ENCODE measurements at regions not wholly inside any gene's neighbourhood (a gene's known extent, or its start where the extent isn't known, plus 50 kb on each side); places are given as distances from the start of the nearest gene placed in this dataset.

DNA sequence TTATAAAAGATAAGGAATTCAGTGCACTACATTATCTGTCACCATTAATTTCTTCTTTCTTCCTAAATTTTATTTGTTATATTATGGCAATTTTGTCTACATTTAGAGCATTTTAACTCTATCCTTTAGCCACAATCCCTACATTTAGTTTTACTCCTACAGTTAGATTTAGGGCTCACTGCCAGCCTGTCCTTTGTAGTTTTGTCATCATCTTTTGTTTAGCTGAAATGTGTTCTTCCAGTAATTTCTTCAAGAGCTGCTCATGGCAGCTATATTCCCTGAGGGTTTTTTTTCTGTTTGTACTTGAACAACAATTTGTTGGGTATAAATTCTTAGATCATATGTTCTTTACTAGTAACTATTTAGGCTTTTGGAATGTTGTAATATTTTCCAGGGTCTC lies 72.7 kb upstream of the B3GAT2 start:
- no peaks in the 10 kb centered on the region for H3K9me3 ChIP-seq
- H3K27ac ChIP-seq = no peak overlapping the region
- ATAC-seq (no peak), FAIRE-seq (no peak), DNase-seq (ENCODE audit: low read depth in 1 of 2, low spot score in 1 of 2) (no peak)
- no peaks in the 10 kb centered on the region for H3K4me1 ChIP-seq
- TF ChIP-seq FOXS1 (CRISPR knock-in tag; IDR thresholded peaks at IDR 0.05) (no peak), ZC3H11A (IDR thresholded peaks at IDR 0.05) (no peak), HDAC2 (IDR thresholded peaks at IDR 0.05) (no peak), NFE2L2 (conservative IDR thresholded peaks at IDR 0.05; ENCODE audit: low read length) (no peak)
- ChIA-PET CTCF (no interaction called here), POLR2A (no interaction called here)
- no peak overlapping the region for H3K4me2 ChIP-seq
- H3K4me3 ChIP-seq = no peak overlapping the region

DNA sequence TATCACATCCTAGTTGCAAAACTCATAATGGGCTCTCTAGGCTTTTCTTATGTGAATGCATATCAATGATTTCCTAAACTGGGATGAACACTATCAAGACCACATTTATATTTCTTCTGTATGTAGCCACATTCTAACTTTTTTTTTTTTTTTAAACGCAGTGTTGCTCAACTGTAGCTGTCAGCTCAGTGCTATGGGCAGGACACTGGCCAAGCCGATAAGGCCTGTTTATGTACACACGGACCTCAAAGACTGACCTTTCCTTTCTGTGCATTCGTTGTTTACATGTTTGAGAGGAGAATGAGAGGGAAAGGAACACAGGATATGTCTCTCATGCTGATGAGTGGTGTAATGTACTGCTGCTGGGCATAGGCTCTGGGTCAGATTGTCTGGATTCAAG lies 75.1 kb upstream of the B3GAT2 start:
- Histone ChIP-seq H3K4me1 (no peaks in the 10 kb centered on the region), H3K27ac (no peak overlapping the region), H3K4me3 (no peak overlapping the region), H3K4me2 (no peak overlapping the region), H3K9me3 (no peaks in the 10 kb centered on the region)
- CTCF ChIA-PET = no interaction called here
- ATAC-seq (no peak), DNase-seq (ENCODE audit: low read depth in 1 of 2, low spot score in 1 of 2) (no peak), FAIRE-seq (no peak)
- 22% methylated on average over 4 of the region's 4 CpGs for WGBS (ENCODE audit: missing lambda C conversion rate)
- POLR2A ChIA-PET = no interaction called here
- TF ChIP-seq ZFP36 (IDR thresholded peaks at IDR 0.05; ENCODE audit: borderline replicate concordance, partially characterized antibody) (no peak), SMC3 (IDR thresholded peaks at IDR 0.05) (no peak)
- TF ChIP-seq, protein P1, sequence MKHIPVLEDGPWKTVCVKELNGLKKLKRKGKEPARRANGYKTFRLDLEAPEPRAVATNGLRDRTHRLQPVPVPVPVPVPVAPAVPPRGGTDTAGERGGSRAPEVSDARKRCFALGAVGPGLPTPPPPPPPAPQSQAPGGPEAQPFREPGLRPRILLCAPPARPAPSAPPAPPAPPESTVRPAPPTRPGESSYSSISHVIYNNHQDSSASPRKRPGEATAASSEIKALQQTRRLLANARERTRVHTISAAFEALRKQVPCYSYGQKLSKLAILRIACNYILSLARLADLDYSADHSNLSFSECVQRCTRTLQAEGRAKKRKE (CRISPR knock-in tag; IDR thresholded peaks at IDR 0.05; ENCODE audit: low read depth) = no peak

DNA sequence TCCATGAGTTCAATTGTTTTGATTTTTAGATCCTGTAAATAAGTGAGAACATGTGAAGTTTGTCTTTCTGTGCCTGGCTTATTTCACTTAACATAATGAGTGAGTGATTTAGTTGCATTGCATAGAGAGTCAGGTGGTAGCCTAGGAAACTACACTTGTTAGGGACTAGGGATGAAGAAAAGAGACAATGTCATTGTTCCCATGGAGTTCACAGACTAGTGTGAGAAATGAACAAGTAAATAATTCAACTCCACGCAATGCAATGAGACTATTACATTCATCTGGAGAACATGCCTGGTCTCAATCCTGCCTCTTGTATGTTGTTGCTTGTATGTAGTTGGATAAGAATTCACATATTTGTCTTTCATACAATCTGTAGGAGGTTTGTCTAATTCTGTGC lies 76.3 kb upstream of the B3GAT2 start:
- FAIRE-seq (no peak), ATAC-seq (no peak), DNase-seq (ENCODE audit: low read depth in 1 of 2, low spot score in 1 of 2) (no peak)
- CTCF ChIA-PET = no interaction called here
- 80% methylated on average over 1 of the region's 1 CpG for WGBS (ENCODE audit: missing lambda C conversion rate)
- Histone ChIP-seq H3K27ac (no peak overlapping the region), H3K4me1 (no peaks in the 10 kb centered on the region), H3K9me3 (no peaks in the 10 kb centered on the region), H3K4me3 (no peak overlapping the region), H3K4me2 (no peak overlapping the region)
- POLR2A ChIA-PET = no interaction called here
- TF ChIP-seq JUN (IDR thresholded peaks at IDR 0.05) (no peak), ZFP36 (IDR thresholded peaks at IDR 0.05; ENCODE audit: borderline replicate concordance, partially characterized antibody) (no peak), ESRRA (IDR thresholded peaks at IDR 0.05; ENCODE audit: borderline replicate concordance, low read length) (no peak), CBX2 (IDR thresholded peaks at IDR 0.05; ENCODE audit: borderline replicate concordance, low read depth) (no peak), MYC (IDR thresholded peaks at IDR 0.05; ENCODE audit: borderline replicate concordance, low read length) (no peak), NR3C1 (IDR thresholded peaks at IDR 0.05) (no peak), HOXB5 (CRISPR knock-in tag; IDR thresholded peaks at IDR 0.05) (no peak), NPAS2 (CRISPR knock-in tag; IDR thresholded peaks at IDR 0.05; ENCODE audit: borderline replicate concordance) (no peak), ZSCAN20 (CRISPR knock-in tag; IDR thresholded peaks at IDR 0.05) (no peak), KDM1A (IDR thresholded peaks at IDR 0.05; ENCODE audit: low read depth) (no peak), MAZ (IDR thresholded peaks at IDR 0.05; ENCODE audit: borderline replicate concordance, low read depth, low read length) (no peak), NFE2L2 (conservative IDR thresholded peaks at IDR 0.05; ENCODE audit: low read length) (no peak), KDM5A (IDR thresholded peaks at IDR 0.05) (no peak)
- TF ChIP-seq, protein P2, sequence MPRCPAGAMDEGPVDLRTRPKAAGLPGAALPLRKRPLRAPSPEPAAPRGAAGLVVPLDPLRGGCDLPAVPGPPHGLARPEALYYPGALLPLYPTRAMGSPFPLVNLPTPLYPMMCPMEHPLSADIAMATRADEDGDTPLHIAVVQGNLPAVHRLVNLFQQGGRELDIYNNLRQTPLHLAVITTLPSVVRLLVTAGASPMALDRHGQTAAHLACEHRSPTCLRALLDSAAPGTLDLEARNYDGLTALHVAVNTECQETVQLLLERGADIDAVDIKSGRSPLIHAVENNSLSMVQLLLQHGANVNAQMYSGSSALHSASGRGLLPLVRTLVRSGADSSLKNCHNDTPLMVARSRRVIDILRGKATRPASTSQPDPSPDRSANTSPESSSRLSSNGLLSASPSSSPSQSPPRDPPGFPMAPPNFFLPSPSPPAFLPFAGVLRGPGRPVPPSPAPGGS (IDR thresholded peaks at IDR 0.05) = no peak
- TF ChIP-seq, protein P3, sequence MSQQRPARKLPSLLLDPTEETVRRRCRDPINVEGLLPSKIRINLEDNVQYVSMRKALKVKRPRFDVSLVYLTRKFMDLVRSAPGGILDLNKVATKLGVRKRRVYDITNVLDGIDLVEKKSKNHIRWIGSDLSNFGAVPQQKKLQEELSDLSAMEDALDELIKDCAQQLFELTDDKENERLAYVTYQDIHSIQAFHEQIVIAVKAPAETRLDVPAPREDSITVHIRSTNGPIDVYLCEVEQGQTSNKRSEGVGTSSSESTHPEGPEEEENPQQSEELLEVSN (IDR thresholded peaks at IDR 0.05; ENCODE audit: borderline replicate concordance, low read depth) = no peak

DNA sequence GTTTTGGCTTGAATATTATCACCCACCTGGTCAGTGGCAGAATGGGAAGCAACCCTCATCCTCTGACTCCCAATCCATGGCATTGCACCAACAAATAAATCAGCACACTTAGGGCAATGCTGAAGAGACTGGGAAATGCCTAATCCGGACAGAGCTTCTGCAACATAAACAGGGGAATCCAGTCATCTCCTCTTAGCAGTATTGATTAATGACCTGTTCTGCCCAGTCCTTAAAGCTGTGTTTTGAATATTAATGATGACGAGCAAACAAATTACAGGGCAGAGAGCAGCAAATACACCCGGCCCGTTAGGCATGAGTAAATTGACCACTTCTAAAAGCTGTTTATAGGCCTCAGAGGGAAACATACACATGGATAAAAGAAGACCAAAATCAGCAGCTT lies 77.0 kb upstream of the B3GAT2 start:
- Histone ChIP-seq H3K4me1 (no peaks in the 10 kb centered on the region), H3K4me2 (no peak overlapping the region), H3K4me3 (no peak overlapping the region), H3K27ac (no peak overlapping the region), H3K9me3 (no peaks in the 10 kb centered on the region)
- DNase-seq (ENCODE audit: low read depth in 1 of 2, low spot score in 1 of 2) (no peak), ATAC-seq (no peak), FAIRE-seq (no peak)
- WGBS (ENCODE audit: missing lambda C conversion rate) = 28% methylated on average over 4 of the region's 4 CpGs
- CTCF ChIA-PET = no interaction called here
- POLR2A ChIA-PET = no interaction called here
- no peak for TF ChIP-seq HOXB13 (CRISPR knock-in tag; IDR thresholded peaks at IDR 0.05; ENCODE audit: low read depth)
- no peak for TF ChIP-seq CHD2 (IDR thresholded peaks at IDR 0.05; ENCODE audit: low read length, partially characterized antibody)
- TF ChIP-seq CBX8 (IDR thresholded peaks at IDR 0.05) = no peak
- TF ChIP-seq, protein P4, sequence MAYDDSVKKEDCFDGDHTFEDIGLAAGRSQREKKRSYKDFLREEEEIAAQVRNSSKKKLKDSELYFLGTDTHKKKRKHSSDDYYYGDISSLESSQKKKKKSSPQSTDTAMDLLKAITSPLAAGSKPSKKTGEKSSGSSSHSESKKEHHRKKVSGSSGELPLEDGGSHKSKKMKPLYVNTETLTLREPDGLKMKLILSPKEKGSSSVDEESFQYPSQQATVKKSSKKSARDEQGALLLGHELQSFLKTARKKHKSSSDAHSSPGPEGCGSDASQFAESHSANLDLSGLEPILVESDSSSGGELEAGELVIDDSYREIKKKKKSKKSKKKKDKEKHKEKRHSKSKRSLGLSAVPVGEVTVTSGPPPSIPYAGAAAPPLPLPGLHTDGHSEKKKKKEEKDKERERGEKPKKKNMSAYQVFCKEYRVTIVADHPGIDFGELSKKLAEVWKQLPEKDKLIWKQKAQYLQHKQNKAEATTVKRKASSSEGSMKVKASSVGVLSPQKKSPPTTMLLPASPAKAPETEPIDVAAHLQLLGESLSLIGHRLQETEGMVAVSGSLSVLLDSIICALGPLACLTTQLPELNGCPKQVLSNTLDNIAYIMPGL (CRISPR knock-in tag; IDR thresholded peaks at IDR 0.05; ENCODE audit: borderline replicate concordance) = no peak
- TF ChIP-seq, protein P1 (CRISPR knock-in tag; IDR thresholded peaks at IDR 0.05; ENCODE audit: low read depth) = no peak
- TF ChIP-seq, protein P5, sequence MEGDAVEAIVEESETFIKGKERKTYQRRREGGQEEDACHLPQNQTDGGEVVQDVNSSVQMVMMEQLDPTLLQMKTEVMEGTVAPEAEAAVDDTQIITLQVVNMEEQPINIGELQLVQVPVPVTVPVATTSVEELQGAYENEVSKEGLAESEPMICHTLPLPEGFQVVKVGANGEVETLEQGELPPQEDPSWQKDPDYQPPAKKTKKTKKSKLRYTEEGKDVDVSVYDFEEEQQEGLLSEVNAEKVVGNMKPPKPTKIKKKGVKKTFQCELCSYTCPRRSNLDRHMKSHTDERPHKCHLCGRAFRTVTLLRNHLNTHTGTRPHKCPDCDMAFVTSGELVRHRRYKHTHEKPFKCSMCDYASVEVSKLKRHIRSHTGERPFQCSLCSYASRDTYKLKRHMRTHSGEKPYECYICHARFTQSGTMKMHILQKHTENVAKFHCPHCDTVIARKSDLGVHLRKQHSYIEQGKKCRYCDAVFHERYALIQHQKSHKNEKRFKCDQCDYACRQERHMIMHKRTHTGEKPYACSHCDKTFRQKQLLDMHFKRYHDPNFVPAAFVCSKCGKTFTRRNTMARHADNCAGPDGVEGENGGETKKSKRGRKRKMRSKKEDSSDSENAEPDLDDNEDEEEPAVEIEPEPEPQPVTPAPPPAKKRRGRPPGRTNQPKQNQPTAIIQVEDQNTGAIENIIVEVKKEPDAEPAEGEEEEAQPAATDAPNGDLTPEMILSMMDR (IDR thresholded peaks at IDR 0.05) = no peak
- no peak for TF ChIP-seq CEBPB (IDR thresholded peaks at IDR 0.05)
